ENCODE measurements at regions not wholly inside any gene's neighbourhood (a gene's known extent, or its start where the extent isn't known, plus 50 kb on each side); places are given as distances from the start of the nearest gene placed in this dataset.
"Not testable (repeated sequence)": the region's sequence is repeated elsewhere in the genome, so short reads cannot be mapped to it uniquely, and the experiment has no call there.

- no peak for DNase-seq
These were observed 79.7 kb upstream of the ZNF366 start for GRCh38 chr5:72586788-72587530.

GRCh38 chr5:72584466-72584865 is 77.3 kb upstream of the ZNF366 start:
- DNase-seq = no peak

- DNase-seq = not testable (repeated sequence)
These were observed 72.1 kb upstream of the ZNF366 start for GRCh38 chr5:72579290-72579689.

DNA sequence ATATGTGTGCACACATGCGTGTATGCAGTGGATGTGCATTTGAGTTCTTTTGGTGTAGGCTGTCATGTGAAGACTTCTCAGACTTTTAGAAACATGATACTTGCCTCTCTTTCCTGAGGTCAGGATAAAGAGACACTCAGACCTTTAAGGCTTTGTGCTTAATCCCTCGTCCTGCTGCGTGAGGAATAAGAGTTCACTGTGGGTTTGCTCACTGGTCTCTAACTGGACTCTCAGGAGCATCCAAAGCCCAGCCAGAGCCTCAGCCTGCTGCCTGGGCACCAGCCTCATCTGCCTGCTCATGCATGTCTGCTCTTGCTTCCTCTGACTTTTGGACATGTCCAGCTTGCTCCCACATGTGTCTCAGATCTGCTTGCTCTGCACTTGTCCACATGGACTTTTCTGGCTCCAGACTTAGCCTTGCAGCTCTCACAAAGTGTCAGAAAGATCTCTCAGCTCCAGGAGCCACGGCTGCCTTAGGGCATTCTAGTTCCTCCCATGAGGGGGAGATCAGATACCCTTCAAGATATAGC is 65.1 kb upstream of the ZNF366 start:
- no peak for DNase-seq

DNA sequence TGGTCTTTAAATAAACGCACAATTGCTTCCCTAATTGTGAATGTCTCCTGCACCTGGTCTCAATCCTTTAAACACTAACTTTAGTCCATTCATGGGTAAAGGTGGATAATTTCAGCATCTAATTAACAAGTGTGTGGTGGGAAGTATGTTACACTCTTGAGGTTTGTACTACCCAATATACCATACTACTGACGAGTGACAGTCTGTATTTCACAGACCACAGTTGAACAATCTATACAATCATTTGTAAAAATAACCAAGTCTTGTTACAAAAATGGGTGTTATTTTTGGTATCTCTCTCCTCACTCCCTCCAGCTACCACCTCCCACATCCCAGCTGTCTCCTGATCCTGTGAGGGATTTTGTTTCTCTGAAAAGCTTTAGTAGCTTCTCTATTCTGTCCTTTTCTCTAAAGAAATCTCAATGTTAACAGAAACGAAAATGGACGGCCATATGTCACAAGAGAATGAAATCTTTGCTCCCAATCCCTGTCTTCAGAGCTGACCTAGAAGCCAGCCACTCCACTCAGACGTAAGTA is 62.3 kb upstream of the ZNF366 start:
- DNase-seq = no peak

GRCh38 chr5:72566746-72567145 is 59.5 kb upstream of the ZNF366 start:
- DNase-seq = no peak

DNA sequence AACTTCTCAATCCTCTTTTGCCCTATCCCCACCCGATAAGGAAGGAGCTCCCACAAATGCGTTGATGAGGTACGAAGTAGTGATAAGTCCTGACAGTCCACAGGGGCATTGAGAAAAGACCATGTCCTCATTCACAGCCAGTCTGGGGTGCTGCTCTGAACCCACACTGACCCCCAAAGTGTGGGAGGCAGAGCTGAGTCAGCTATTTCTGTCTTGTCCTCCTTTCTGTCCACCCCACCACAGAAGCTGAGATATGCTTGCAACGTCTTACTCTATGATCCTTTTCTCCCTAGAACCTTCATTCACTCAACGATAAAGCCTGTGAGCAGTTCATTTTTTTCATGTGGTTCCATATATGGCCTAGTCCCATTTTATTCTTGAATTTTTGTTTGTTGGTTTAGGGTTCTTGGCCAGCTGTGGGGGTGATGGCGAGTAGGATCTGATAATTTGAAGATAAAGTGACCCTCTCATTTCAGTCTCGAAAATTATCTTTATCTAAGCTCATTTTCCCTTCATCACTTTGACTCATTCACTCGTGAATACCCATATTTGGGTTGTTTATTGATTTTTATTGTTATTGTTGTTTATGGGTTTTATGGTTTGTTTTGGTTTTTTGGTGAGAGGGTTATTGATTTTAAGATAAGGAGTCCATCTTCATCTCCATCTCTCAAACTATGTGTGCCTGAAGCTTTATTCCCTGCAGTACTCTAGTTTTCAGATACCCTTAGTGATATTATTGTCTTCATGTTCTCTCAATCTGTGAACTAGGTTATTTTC is 58.5 kb upstream of the ZNF366 start:
- DNase-seq = no peak

- DNase-seq = no peak
These were observed 55.5 kb upstream of the ZNF366 start for GRCh38 chr5:72562717-72563116.

GRCh38 chr5:72561148-72561972 is 54.1 kb upstream of the ZNF366 start:
- no peak for DNase-seq

DNA sequence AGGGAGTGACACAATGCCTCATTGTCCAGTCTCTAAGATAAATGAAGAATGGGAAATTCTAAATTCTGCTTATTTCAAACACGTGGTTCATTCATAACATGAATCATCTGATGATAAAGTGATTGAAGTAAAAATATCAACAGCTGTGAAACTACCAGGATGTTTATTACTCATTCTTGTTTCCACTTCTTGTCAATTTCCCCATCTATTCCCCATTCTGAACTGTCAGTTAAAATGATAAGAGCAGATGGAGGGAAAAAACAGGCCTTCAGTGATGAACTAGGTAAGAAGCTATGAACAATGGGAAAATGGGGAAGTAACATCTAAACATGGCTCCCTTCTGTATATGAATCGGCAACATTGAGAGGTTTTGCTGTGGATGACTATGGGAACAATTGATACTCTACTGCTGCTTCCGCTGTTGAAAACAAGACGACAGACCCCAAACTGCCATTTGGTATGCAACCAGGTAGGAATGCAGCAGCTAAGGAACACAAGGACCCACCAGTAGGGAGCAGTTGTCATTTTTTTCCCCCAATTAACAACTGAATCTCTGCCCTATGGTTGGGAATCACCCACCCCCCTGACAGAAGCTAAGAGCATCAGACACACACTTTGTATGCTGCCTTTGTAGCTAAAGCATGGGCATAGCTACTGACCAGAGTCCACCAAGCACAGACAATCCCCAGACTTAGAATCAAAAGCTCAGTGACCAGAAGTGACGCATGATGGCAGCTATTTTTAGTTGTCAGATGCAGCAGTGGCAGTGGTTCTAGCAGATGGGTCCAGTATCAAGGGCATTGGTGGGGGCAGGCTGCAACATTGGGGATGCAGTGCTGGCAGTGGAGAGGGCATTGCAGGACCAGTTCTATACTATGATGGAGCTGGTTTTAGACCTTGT is 52.9 kb upstream of the ZNF366 start:
- no peak for DNase-seq

GRCh38 chr5:72558383-72558782 is 51.2 kb upstream of the ZNF366 start:
- DNase-seq = no peak

- DNase-seq = no peak
These were observed 50.8 kb upstream of the ZNF366 start for GRCh38 chr5:72558046-72558336.

DNA sequence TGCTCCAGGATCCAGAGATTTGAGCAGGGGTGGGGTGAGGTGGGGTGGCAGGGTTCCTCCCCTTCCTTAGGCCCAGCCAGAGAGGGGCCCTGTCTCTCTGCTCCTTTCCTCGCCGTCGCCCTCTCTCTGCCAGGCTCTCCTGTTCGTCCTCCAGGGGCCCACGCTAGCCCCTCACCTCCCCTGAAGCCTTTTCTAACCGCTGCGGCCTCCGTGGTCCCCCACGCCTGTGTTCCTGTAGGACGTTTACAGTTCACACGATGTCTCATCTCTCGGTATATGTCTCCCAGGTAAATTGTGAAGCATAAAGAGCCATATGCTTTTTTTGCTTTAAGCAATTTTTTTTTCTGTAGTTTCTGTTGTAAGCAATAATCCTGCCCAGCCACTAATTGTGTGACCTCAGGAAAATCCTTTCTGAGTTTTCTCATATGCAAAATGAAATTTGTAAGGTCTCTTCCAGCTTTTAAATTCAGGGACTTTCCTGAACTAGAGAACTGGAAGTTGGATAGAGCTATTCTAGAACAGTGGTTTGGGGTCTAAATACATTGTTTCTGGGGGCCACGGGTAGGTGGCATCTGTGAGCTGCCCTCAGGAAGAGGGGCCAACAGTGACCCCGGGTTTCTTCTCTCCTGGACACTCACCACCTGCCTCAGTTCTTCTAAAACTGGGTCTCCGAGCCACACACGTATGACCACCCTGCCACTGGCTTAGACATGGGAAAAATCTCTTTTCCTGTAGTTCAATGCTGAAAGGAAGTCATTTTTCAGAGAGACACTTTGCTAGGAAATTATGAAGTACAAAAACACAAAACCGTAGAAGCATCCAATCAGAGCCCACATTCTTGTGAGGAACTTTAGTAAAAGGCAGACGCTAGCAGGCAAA is 50.2 kb upstream of the ZNF366 start:
- DNase-seq = no peak
